ENCODE measurements at regions not wholly inside any gene's neighbourhood (a gene's known extent, or its start where the extent isn't known, plus 50 kb on each side); places are given as distances from the start of the nearest gene placed in this dataset.
"Not testable (repeated sequence)": the region's sequence is repeated elsewhere in the genome, so short reads cannot be mapped to it uniquely, and the experiment has no call there.

DNA sequence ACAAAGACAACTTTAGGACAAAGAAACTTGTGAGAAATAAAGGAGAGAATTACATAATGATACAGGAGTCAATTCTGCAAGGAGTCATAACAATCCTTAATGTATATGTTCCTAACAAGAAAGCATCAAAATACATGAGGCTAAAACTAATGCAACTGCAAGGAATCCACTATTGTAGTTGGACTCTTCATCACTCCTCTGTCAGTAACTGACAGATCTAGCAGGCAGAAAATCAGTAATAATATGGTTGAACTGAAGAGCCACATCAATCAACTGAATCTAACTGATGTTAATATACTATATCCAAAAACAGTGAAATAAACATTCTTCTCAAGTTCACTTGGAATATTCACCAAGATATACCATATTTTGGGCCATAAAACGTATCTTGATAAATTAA is 1806.4 kb upstream of the CELF4 start:
- DNase-seq = no peak

DNA sequence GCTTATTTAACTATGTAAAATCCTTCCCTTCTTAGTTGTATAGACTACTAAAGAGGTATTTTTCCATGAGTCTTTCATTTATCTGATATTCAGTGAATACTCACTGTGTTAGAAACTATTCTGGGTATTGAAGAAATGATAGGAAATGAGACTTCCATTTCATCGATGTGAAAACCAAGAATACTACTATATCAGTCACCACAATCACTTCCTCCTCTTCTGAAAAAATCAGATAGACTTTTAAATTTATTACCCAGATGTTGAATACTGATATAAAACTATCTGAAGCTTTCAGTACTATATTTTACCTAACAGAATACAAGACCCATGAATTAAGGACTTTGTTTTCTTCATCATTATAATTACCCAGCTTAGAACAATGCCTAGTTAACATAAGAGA is 1801.1 kb upstream of the CELF4 start:
- no peak for DNase-seq

DNA sequence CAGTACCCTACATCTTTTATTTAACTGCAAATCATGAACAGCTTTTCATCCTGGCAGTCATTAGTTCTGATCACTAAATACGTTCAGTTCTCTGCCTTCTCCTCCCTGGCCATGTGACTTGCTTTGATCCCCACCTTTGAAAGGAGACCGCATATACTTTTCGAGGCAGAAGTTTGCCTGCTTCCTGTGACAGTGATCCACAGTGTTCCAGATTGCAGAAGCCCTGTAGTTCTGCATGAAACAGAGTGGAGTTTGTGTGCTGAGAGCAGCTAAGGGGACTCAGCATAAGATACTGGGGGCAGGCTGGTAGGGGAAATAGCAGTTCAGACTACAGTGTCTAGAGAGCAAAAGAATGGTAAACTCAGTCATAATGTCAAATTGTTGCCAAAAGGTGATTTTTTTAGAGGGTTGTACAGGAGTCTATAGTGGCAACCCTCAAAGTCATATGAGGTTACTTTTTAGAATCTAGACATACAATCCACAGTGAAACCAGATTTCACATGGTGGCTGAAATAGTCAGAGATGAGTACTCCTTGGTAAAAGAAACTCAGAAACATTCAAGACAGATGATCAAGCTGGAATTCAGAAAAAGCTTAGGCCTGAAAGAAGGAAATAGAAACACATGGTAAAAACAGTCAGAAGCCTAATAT is 1800.4 kb upstream of the CELF4 start:
- DNase-seq = no peak

DNA sequence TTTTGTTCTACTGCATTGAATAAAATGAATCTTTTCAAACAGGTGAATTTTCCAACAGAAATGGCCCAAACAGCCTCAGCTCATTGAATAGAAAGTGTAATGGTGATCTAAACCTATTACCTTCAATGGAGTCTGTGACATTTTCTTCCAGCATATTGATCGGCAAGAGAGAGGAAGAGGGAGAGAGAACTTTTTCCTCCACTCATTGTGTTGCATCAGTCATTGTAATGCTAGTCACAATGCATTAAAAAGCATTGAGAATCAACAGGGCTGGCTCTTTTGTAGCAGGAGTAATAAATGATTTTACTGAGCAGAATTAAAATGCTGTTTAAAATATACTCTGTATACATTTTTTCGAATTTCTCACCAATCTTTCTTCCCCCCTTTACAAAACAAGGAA is 1794.5 kb upstream of the CELF4 start:
- DNase-seq = no peak

DNA sequence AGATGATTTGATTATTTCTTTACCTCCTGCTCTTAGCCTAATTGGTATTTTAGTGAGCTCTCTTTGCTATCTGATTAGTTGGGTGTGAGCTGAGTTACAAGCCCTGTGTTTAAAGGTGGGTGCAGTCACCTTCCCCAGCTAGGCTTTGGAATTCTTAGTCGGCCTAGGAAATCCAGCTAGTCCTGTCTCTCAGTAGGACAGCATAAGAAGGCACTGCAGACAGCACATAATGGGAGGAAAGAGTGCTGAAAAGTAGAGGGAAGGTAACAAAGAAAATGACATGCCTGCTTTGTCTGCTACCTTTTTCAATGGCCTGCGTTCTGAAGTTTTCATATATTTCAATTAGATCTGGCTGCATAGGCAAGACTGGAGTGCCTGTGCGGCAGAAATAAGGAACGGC is 1794.0 kb upstream of the CELF4 start:
- no peak for DNase-seq

DNA sequence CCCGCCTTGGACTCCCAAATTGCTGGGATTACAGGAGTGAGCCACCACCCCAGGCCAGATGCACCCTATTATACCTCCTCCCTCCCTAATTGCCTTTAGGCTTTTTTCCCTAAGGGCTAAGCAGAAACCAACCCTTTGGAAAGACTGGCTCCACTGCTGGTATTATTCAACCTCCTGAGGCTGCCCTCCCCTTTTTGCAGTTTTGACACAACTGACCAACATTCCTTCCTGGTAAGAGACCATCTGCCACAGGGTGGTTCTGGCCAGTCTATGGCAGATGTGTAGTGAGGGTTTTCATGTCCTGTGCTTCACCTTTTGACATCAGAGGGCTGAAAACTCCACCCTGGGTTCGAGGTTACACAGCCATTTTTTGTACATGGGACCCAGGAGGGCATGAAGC is 1785.3 kb upstream of the CELF4 start:
- DNase-seq = no peak

DNA sequence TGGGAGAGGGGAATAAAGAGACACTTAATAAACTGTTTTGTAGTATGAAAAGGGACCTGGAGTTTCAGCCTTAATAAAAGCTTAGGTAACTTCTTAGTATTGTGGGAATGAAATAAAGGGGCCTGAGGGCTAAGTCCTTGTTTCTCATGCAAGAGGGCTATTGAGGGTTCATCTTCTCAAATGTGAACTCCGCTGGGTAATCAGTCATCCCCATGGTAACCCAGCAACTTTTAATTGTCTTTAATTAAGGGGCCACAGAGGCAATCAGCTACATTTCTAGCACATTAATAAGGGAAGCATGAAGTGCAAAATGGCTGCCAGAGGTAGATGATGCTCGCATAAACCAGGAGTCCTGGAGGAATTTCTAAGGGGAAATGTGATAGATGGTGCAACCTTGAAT is 1784.2 kb upstream of the CELF4 start:
- no peak for DNase-seq

DNA sequence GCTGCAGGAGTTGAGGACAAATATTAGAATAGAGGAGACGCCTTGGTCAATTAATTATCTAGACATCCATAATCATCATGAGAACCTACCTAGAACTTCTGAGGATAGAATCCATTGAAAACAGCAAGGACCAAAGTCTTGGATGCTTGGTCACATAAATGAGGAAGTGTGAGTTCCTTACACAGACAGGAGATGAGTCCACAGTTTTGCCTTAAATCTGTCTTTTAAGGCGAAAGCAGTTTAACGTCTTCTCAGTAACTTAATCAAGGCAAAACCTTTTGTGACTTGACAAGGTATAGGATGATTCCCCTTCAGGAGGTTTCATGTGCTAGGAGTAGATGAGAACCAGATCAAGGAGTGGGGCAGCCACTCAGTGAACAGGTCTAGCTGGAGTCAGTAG is 1783.2 kb upstream of the CELF4 start:
- no peak for DNase-seq

DNA sequence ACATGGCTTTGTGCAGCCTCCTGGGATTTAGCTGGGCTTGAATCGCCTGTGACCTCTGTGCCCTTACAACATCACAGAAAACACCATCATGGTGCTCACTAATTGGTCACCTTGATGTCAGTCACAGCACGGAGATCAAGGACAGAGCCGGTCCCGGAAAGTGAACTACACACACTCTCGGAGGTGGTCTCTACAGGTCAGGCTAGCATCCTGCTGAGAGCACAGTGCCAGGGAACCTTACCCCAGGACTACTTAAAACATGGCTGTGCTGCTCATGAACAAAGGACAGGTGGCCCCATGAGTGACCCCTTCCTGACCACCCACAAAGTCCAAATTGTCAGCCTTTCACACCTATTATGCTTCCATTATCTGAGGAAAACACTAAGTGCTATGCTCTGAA is 1782.1 kb upstream of the CELF4 start:
- no peak for DNase-seq

DNA sequence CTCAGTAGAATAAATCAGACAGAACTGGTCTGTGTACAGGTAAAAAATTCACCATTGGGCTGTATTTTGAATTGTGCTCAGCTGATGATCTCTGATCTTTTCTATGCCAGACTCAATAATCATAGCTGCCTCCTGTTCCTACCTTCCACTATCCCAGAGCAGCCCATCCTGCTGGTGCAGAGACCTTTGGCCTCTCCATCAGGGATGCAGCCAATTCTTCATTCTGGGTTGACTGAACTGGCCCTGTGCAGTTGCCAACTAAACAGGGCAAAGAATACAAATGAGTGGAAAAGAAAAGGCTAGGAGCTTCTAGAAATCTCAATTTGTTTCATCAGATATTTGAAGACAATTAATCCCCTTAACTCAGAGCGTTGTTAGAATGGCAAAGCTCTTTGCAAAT is 1781.3 kb upstream of the CELF4 start:
- DNase-seq = no peak

DNA sequence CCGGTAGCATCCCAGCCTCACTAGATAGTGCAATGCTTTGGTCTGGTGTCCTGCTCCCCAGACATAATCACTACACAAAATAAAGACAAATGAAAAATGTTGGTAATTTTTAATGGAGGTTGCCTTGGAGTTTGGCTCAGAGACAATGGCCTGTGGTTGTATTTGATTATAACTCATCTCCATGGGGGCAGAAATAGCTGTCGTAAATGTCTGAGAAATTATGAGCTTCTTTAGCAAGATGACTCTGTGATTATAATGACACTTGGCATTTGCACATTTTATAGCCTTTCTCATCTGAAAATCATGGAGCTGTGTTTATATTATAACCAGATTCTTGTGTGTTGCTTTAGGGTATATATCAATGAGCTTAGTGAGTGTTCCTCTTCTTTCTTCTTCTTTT is 1779.7 kb upstream of the CELF4 start:
- DNase-seq = no peak

DNA sequence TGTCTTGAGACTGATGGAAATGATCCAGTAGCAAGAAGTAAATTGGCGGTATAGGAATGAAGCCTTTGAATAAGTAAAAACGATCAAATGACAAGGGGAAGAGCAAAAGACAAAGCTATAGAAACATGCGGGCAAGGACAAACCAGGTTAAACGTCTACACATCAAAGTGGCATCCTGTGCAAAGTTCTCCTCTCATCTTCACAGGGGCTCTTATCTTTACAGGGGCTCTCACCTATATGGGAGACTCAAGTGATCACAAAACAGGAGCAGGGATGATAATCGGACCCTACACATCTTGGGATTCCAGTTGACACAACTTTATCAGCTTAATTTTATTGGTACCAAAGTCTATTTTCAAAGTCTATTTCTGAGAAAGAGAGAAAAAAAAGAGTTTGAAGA is 1778.9 kb upstream of the CELF4 start:
- no peak for DNase-seq

DNA sequence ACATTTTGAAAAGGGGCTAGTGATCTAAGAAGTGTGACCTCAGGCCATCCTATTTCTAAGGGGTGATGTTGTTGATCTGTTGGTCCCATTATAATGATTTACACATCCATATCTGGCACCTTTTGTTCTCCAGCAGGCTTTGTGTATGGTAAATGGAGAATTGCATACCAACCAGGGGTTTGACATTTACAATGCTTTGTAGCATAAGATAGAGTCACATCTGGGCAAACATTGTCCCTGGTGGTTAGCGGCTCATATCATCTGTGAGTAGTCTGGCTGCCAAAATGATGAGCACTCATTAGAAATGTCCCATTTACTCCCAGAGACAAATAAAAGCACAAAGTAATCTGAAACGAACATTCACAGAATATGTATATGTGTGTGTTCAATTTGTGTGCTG is 1775.5 kb upstream of the CELF4 start:
- no peak for DNase-seq

DNA sequence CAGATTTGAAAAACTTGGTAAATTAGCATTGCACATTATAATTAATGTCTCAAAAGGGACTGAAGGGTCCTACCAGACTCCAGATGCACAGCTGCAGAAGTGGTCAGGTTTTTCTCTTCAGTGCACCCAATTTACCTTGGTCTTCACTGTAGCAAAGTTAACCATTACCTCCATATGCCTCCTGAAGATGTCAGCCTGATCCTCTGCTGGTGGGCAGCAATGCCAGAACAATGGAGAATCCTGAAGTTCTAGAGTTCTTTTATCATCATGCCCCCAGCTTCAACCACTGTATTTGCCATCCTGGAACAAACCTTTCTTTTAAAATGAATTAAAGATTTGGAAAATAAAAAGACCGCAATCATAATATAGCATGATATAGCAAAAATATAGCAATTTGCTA is 1774.8 kb upstream of the CELF4 start:
- DNase-seq = no peak

DNA sequence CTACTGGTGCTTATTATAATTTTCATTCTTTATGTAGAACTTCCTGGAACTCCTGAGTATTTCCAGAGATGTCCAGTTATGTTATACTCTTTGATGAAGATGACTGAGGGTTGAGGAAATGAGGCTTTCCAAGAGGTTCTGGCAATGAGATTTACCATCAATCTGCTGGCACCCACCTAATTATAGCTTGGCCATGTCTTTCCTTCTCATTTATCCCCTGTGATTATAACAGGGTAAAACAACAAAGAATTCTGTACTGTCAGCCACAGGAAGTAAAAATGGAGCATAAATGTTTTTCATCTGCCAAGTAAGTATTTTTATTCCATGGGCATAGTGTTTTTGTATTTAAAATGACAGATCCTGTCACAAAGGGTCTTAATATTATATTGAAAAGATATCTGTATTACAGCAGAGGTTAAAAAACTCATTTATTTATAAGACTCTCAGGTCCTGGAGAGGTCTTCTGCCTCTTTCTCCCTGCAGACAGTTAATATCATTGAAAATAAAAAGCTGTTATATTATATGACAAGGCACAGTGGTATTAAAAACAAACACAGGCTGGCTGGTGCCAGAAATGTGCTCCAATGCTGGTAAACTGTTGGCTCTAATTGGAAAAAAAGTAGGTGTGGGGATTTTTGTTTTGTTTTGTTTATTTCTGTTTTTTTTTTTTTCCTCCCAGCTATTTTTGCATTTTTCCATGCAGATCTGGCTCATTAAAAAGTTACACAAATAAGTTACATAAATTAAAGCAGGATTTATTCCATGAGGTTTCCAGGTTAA is 1764.1 kb upstream of the CELF4 start:
- DNase-seq = no peak

DNA sequence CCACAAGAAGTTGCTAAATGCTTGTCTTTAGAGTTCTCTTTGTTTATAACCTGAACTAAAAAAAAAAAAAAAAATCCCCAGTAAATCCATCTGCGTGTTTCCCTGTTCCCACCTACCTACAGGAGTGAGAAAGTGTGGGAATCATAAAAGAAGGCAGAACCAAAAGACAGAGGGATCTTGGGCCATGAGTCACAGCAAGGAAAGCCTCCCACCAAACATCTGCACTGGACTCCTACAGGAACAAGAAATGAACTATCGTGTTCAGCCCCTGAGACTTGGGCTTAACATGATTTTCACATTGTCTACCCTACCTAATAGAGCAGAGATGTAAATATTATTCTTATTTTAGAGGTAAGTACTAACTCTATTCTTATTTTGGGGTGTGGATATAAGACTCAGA is 1761.2 kb upstream of the CELF4 start:
- no peak for DNase-seq

DNA sequence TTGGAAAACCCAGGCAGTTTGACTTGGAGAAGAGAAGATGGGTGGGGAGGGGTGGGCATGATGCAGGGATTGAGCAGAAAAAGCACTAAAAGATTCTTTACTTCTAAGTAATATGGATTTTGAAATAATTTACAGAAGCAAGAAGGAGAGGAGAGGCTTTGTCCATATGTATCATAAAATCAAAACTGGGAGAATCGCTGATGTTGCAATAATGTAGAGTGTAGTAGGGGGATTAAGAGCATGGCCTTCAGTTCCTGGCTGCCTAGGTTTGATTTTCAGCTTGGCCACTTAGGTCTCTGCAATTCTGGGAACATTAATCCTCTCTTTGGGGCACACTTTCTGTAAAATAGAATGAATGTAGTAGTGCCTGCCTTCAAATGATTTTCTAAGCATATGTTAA is 1760.4 kb upstream of the CELF4 start:
- DNase-seq = no peak

DNA sequence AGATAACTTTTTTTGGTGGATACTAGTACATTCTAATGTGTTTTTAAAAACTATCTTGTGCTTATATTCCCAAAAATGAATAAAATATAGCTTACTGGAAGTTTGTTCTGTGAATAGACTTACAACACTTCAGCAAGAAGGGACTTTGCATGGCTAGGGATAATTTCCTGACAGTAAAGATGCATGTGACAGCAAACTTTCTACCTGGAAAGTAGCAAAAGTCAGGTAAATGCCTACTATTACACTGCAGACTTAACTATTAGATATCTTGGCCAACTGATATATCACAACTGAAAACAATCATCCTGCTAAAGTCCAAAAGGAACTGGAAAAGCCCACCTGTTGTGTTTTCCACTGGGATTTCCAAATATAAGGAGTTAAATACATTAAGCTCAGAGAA is 1753.5 kb upstream of the CELF4 start:
- no peak for DNase-seq

DNA sequence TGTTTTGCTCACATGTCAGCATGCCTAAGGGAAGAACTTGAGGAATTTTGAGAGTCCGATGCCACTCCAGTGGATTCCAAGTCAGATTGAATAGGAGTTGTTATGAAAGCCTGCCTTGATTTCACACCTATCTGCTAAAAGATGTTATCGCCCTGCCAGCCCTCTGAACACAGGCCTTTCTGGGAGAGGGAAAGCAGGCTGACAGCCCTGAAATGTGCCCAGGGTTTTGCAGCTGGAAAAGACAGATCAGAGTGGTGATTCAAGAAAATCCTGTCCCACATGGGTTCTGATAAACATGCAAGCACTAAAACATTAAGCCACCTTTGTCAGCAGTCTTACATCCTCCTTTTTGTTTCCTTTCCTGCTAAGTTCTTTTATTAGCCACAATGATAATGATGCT is 1752.9 kb upstream of the CELF4 start:
- DNase-seq = no peak

DNA sequence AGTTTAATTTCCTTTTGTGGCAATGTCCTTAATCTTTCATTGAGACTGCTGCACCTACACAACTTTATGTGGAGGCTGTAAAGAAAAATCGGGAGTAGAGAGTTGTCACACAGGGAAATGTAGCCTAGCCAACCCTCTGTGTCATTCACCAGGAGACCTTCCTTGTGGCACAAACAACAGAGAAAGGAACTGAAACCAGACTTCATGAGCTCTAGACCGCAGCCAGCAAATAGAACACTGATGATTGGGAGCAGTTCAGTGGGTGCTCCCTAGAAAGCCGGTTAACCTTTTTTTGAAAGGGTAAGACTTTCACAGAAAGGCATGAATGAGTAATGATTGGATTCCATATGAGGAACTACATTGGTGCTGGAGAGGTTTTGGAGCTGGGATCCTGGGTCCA is 1752.4 kb upstream of the CELF4 start:
- no peak for DNase-seq

DNA sequence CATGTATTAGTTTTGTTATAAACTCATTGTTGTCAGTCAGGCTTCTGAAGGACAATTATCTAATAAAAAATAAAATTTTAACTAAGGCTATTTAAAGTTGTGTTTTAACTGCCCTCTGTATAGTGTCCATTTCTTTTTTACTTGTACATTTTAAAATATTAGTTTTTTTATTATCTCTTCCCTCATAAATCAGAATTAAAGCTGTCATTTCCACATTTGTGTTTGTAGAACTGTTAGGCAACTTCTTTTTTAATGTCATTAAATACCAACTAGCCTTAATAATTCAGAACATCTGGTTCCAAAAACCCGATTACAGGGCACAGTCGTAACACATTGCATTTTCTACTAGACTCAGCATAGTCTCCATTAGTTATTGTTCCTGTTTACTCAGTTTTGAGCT is 1749.0 kb upstream of the CELF4 start:
- DNase-seq = no peak

DNA sequence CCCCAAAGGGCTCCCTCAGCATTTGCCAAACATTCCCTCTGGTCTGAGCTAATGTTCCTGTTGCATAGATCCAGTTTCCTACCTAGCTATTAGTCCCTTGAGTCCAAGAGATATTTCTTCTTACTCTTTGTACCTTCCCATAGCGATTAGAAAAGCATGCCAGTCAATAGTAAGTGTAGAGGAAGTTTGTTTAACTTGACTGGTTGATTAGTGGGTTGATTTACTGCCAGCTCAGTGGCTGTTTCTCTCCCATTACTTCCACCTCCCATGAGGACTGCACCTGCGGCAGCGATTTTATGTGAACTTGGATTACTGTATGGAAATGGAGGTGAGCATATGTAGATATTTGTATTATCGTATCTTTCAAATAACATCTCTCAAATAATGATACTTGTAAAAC is 1748.4 kb upstream of the CELF4 start:
- DNase-seq = no peak

DNA sequence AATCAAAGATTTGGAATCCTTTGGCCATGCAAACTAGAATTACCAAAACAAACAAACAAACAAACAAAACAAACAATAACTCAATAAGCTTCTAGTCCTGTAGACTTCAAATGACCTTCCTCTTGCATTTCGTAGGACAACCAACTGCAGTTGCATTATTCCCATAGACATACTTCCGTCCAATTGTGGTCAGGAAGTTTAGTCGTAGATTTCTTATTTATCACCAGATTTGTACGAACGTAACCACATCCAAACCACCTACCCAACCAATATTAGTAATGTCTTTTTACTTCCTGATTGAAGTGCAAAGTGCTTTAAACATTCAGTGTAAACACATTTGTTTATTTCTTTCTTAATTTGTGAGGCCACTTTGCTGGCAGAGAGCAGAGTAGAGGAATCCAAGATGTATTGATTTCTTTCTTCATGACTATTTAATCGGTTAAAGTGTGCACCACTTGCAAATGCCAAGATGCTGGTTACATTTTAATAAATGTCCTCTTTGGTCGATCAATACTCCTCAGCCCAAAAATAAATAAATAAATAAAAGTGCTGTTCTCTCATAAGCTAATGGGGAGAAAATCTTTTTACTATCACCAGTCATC is 1745.6 kb upstream of the CELF4 start:
- DNase-seq = no peak

DNA sequence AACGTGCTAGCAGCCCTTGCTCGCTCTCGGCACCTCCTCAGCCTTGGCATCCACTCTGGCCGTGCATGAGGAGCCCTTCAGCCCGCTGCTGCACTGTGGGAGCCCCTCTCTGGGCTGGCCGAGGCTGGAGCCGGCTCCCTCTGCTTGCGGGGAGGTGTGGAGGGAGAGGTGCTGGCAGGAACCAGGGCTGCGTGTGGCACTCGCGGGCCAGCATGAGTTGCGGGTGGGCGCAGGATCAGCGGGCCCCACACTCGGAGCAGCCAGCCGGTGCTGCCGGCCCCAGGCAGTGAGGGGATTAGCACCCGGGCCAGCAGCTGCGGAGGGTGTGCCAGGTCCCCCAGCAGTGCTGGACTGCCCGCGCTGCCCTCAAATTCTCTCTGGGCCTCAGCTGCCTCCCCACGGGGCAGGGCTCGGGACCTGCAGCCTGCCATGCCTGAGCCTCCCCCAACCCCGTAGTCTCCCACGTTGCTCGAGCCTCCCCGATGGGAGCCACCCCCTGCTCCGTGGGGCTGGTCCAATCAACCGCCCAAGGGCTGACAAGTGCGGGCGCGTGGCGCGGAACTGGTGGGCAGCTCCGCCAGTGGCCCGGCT is 1743.4 kb upstream of the CELF4 start:
- DNase-seq = not testable (repeated sequence)

Data from central memory CD4-positive, alpha-beta T cell (primary cell).